HCT116 (cell line): ENCODE measurements at regions not wholly inside any gene's neighbourhood (a gene's known extent, or its start where the extent isn't known, plus 50 kb on each side); places are given as distances from the start of the nearest gene placed in this dataset.

Experiments
- ATAC-seq: fragments of 200-7000 bp; cut with Tn5 transposase; 2 replicates; pipeline ENCODE4 v1.9.1; 2020; ENCODE audit warnings: mild to moderate bottlenecking, moderate library complexity
- BruUV-seq: library from RNA; stranded (reverse); fragments of 400-500 nt; replicated peaks from 2 replicates; lab custom pipeline; 2021; lab: Mats Ljungman, UMichigan
- CTCF ChIA-PET: fragments of 300-600 bp; sonication (Branson Sonifier 250); formaldehyde crosslinking; loops from one replicate; lab custom pipeline; 2021; ENCODE audit warnings: antibody characterized with exemption; lab: Charles Lee
- POLR2A ChIA-PET: fragments of 300-600, 350-600 bp; sonication (Branson Sonifier 250); formaldehyde crosslinking; loops from one replicate; lab custom pipeline; 2021; ENCODE audit warnings: antibody characterized with exemption; lab: Charles Lee
- RAD21 ChIA-PET, 2 experiments: fragments of 300-600 bp; sonication (Branson Sonifier 250); formaldehyde crosslinking; loops; one replicate each; lab custom pipeline; 2023; ENCODE audit warnings: low total read pairs in 2 of 2; ENCODE audit not compliant: uncharacterized antibody in 2 of 2, unreplicated experiment in 2 of 2, low non-redundant PET in 1 of 2; lab: Charles Lee
- DNase-seq: peaks from one replicate; pipeline ENCODE4 v3.0.0-alpha.2; 2010; ENCODE audit warnings: low read depth, low spot score
- H2AFZ ChIP-seq: fragments of 200-600 bp; shearing (Covaris generic), sonication (generic); 2 replicates; pipeline ENCODE4 v1.6.1; 2017; ENCODE audit warnings: low read depth, mixed run types, mixed read lengths, antibody characterized with exemption, low read length; ENCODE audit not compliant: poor library complexity, severe bottlenecking
- H3K27ac ChIP-seq: 2 replicates; pipeline ENCODE4 v1.5.1; 2012; ENCODE audit warnings: low read depth, low read length
- H3K27me3 ChIP-seq: fragments of 200-600 bp; sonication (generic); 2 replicates; pipeline ENCODE4 v1.6.1; 2016; ENCODE audit warnings: mixed run types, low read length, mixed read lengths; ENCODE audit not compliant: insufficient read depth
- H3K36me3 ChIP-seq, 2 experiments: fragments of 200-500 bp in 1 of 2; fragments of 200-600 bp in 1 of 2; sonication (Bioruptor generic) in 1 of 2; sonication (generic) in 1 of 2; 2 replicates each; pipeline versions ENCODE4 v1.5.1 to v1.6.1; 2014 to 2016; ENCODE audit warnings: low read length in 2 of 2, inconsistent platforms in 1 of 2, mixed read lengths in 1 of 2, mixed run types in 1 of 2; ENCODE audit not compliant: insufficient read depth in 2 of 2, control insufficient read depth in 1 of 2
- H3K4me1 ChIP-seq, 2 experiments: fragments of 200-600 bp in 1 of 2; sonication (generic) in 1 of 2; 2 replicates each; pipeline versions ENCODE4 v1.5.1 to v1.6.1; 2012 to 2017; ENCODE audit warnings: low read length in 2 of 2, inconsistent platforms in 1 of 2, mild to moderate bottlenecking in 1 of 2, mixed read lengths in 1 of 2, mixed run types in 1 of 2, moderate library complexity in 1 of 2; ENCODE audit not compliant: insufficient read depth in 2 of 2, control insufficient read depth in 1 of 2
- H3K4me2 ChIP-seq: fragments of 200-600 bp; sonication (generic); 2 replicates; pipeline ENCODE4 v1.6.1; 2017; ENCODE audit warnings: mixed run types, low read length, mixed read lengths
- H3K4me3 ChIP-seq, 2 experiments: fragments of 200-600 bp in 1 of 2; sonication (generic) in 1 of 2; replicated peaks in 1 of 2; 2 replicates each; pipeline ENCODE4 v1.5.1; 2011 to 2016; ENCODE audit warnings: low read length in 2 of 2, control low read depth in 1 of 2, low read depth in 1 of 2, mild to moderate bottlenecking in 1 of 2, mixed read lengths in 1 of 2, mixed run types in 1 of 2
- H3K79me2 ChIP-seq: fragments of 200-600 bp; sonication (generic); 2 replicates; pipeline ENCODE4 v1.6.1; 2017; ENCODE audit warnings: mild to moderate bottlenecking, mixed run types, low read length, moderate library complexity, mixed read lengths; ENCODE audit not compliant: insufficient read depth
- H3K9ac ChIP-seq: fragments of 200-600 bp; sonication (generic); 2 replicates; pipeline ENCODE4 v1.6.1; 2016; ENCODE audit warnings: low read length, mixed read lengths
- H3K9me2 ChIP-seq: fragments of 200-600 bp; sonication (generic), shearing (Covaris generic); 2 replicates; pipeline ENCODE4 v1.6.1; 2017; ENCODE audit warnings: mixed run types, mild to moderate bottlenecking, moderate library complexity; ENCODE audit not compliant: insufficient read depth
- H3K9me3 ChIP-seq, 2 experiments: fragments of 200-500 bp in 1 of 2; fragments of 200-600 bp in 1 of 2; sonication (Bioruptor generic) in 1 of 2; sonication (generic) in 1 of 2; 2 replicates each; pipeline ENCODE4 v1.6.1; 2014 to 2017; ENCODE audit warnings: low read length in 2 of 2, mixed read lengths in 2 of 2, inconsistent platforms in 1 of 2, low read depth in 1 of 2, mild to moderate bottlenecking in 1 of 2, mixed run types in 1 of 2, moderate library complexity in 1 of 2; ENCODE audit not compliant: control insufficient read depth in 1 of 2, insufficient read depth in 1 of 2
- H4K20me1 ChIP-seq: fragments of 200-600 bp; sonication (generic), shearing (Covaris generic); 2 replicates; pipeline ENCODE4 v1.6.1; 2017; ENCODE audit warnings: mixed run types, mild to moderate bottlenecking, moderate library complexity; ENCODE audit not compliant: insufficient read depth
- CEBPB ChIP-seq: IDR thresholded peaks from 2 replicates; pipeline ENCODE4 v1.6.1; 2012; ENCODE audit warnings: low read depth
- EZH2phosphoT487 ChIP-seq: fragments of 200-600 bp; IDR thresholded peaks from 2 replicates; pipeline ENCODE4 v1.6.1; 2018; ENCODE audit warnings: antibody characterized with exemption, borderline replicate concordance
- FOSL1 ChIP-seq: IDR thresholded peaks from 2 replicates; pipeline ENCODE4 v1.6.1; 2012; ENCODE audit warnings: low read depth
- JUND ChIP-seq: IDR thresholded peaks from 2 replicates; pipeline ENCODE4 v1.6.1; 2012
- POLR2A ChIP-seq: IDR thresholded peaks from 2 replicates; pipeline ENCODE4 v1.7.0; 2011; ENCODE audit warnings: borderline replicate concordance; ENCODE audit not compliant: insufficient read depth, insufficient read length; ENCODE audit errors: extremely low read depth
- POLR2AphosphoS5 ChIP-seq: IDR thresholded peaks from 2 replicates; pipeline ENCODE4 v1.6.1; 2011; ENCODE audit warnings: mild to moderate bottlenecking, low read depth, low read length, moderate library complexity
- SP1 ChIP-seq: IDR thresholded peaks from 2 replicates; pipeline ENCODE4 v1.6.1; 2012; ENCODE audit warnings: low read depth
- ZFX ChIP-seq: fragments of 450-650 bp; IDR thresholded peaks from 2 replicates; pipeline ENCODE4 v1.6.1; 2017
- ZNF274 ChIP-seq: fragments of 200-500 bp; sonication (Bioruptor generic); IDR thresholded peaks from 2 replicates; pipeline ENCODE4 v1.6.1; 2014; ENCODE audit warnings: mild to moderate bottlenecking, low read depth, low read length, inconsistent platforms
- intact Hi-C: fragments of 100-400 bp; cut with micrococcal nuclease; formaldehyde crosslinking; loops from 2 replicates; pipeline ENCODE4 v1.10.0; 2022
- TF ChIP-seq, protein P1 (sequence below): IDR thresholded peaks from 2 replicates; pipeline ENCODE4 v1.6.1; 2012
- TF ChIP-seq, protein P2 (sequence below), 3 experiments: fragments of 200-600 bp in 1 of 3; sonication (generic) in 1 of 3; IDR thresholded peaks in 2 of 3; conservative IDR thresholded peaks in 1 of 3; 2 replicates each; pipeline ENCODE4 v1.5.1; 2012 to 2017; ENCODE audit warnings: low read depth in 2 of 3, low read length in 2 of 3, antibody characterized with exemption in 1 of 3, borderline replicate concordance in 1 of 3, control low read depth in 1 of 3, mild to moderate bottlenecking in 1 of 3, mixed read lengths in 1 of 3, mixed run types in 1 of 3, moderate library complexity in 1 of 3; ENCODE audit not compliant: insufficient read depth in 1 of 3
- TF ChIP-seq, protein P3 (sequence below): IDR thresholded peaks from 2 replicates; pipeline ENCODE4 v1.6.1; 2012; ENCODE audit warnings: low read depth
- TF ChIP-seq, protein P4 (sequence below): IDR thresholded peaks from 2 replicates; pipeline ENCODE4 v1.6.1; 2011; ENCODE audit warnings: mild to moderate bottlenecking, low read length, moderate library complexity; ENCODE audit not compliant: insufficient replicate concordance; ENCODE audit errors: extremely low read depth

DNA sequence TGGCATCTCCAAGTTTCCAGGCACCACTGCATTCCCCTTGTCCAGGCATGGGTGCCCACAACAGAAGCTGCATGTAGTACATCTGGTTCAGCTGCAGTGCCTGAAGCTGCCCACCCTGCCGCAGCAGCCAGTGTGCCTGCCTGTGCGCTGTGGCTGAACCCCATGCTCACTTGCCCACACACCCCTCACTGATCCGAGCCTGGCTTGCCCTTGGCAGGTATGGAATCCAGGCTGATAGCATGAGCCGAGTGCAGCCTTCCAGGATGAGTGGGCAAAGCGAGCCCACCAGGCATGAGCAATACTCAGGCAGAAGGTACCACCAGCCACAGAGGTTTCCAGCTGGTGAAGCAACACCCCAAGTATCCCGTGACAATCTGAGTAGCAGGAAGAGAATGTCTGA lies 280.3 kb upstream of the KLF12 start:
- ChIA-PET POLR2A (no interaction called here), CTCF (no interaction called here), RAD21 (no interaction called here)
- Histone ChIP-seq H3K4me3 (no peak overlapping the region), H3K9me2 (no peaks in the 10 kb centered on the region), H4K20me1 (no peaks in the 10 kb centered on the region), H3K9me3 (no peaks in the 10 kb centered on the region), H3K4me2 (no peak overlapping the region), H3K79me2 (no peaks in the 10 kb centered on the region), H3K4me1 (no peaks in the 10 kb centered on the region), H2AFZ (no peak overlapping the region), H3K36me3 (no peaks in the 10 kb centered on the region), H3K27ac (no peak overlapping the region), H3K27me3 (no peaks in the 10 kb centered on the region), H3K9ac (no peak overlapping the region)
- no peak for ATAC-seq
- TF ChIP-seq, protein P1, sequence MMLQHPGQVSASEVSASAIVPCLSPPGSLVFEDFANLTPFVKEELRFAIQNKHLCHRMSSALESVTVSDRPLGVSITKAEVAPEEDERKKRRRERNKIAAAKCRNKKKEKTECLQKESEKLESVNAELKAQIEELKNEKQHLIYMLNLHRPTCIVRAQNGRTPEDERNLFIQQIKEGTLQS = no peak
- TF ChIP-seq, protein P2, sequence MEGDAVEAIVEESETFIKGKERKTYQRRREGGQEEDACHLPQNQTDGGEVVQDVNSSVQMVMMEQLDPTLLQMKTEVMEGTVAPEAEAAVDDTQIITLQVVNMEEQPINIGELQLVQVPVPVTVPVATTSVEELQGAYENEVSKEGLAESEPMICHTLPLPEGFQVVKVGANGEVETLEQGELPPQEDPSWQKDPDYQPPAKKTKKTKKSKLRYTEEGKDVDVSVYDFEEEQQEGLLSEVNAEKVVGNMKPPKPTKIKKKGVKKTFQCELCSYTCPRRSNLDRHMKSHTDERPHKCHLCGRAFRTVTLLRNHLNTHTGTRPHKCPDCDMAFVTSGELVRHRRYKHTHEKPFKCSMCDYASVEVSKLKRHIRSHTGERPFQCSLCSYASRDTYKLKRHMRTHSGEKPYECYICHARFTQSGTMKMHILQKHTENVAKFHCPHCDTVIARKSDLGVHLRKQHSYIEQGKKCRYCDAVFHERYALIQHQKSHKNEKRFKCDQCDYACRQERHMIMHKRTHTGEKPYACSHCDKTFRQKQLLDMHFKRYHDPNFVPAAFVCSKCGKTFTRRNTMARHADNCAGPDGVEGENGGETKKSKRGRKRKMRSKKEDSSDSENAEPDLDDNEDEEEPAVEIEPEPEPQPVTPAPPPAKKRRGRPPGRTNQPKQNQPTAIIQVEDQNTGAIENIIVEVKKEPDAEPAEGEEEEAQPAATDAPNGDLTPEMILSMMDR (IDR thresholded peaks at IDR 0.05 in 2 of 3, conservative IDR thresholded peaks at IDR 0.05 in 1 of 3; ENCODE audit: borderline replicate concordance in 1 of 3, insufficient read depth in 1 of 3, low read depth in 2 of 3, low read length in 2 of 3) = no peak
- no peak for TF ChIP-seq POLR2AphosphoS5
- intact Hi-C loops = no loop called here
- no peak for DNase-seq
- BruUV-seq = no TSS peak

DNA sequence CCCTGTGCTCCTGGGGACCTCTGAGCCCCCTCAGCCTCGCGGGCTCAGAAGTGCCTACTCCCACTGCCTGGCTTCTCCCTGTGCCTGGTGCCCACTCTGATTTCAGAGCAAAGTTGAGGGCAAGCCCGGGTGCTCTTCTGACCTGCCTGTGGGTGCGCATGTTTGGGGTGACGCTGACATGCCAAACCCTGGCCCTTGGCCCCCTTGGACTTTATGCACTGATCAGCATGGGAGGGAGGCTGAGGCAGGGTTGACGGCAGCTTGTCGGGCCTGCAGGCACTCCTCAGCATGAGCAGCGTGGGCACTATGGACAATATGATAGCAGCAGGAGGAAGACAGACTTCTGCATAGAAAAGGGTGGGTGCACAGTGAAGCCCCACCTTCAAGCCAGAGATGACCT lies 279.3 kb upstream of the KLF12 start:
- H3K9ac ChIP-seq = no peak overlapping the region
- H3K4me3 ChIP-seq = no peak overlapping the region
- H3K4me2 ChIP-seq = no peak overlapping the region
- ChIA-PET POLR2A (no interaction called here), RAD21 (no interaction called here), CTCF (no interaction called here)
- no peaks in the 10 kb centered on the region for H3K9me3 ChIP-seq
- no peaks in the 10 kb centered on the region for H3K36me3 ChIP-seq
- H3K79me2 ChIP-seq = no peaks in the 10 kb centered on the region
- BruUV-seq = no TSS peak
- H3K4me1 ChIP-seq = no peaks in the 10 kb centered on the region
- H3K9me2 ChIP-seq = no peaks in the 10 kb centered on the region
- no peaks in the 10 kb centered on the region for H4K20me1 ChIP-seq
- H3K27me3 ChIP-seq = no peaks in the 10 kb centered on the region
- no peak for ATAC-seq
- no peak overlapping the region for H3K27ac ChIP-seq
- no peak overlapping the region for H2AFZ ChIP-seq
- intact Hi-C loops = no loop called here
- DNase-seq = no peak
- TF ChIP-seq POLR2AphosphoS5 = no peak
- TF ChIP-seq, protein P1 = no peak
- TF ChIP-seq, protein P3, sequence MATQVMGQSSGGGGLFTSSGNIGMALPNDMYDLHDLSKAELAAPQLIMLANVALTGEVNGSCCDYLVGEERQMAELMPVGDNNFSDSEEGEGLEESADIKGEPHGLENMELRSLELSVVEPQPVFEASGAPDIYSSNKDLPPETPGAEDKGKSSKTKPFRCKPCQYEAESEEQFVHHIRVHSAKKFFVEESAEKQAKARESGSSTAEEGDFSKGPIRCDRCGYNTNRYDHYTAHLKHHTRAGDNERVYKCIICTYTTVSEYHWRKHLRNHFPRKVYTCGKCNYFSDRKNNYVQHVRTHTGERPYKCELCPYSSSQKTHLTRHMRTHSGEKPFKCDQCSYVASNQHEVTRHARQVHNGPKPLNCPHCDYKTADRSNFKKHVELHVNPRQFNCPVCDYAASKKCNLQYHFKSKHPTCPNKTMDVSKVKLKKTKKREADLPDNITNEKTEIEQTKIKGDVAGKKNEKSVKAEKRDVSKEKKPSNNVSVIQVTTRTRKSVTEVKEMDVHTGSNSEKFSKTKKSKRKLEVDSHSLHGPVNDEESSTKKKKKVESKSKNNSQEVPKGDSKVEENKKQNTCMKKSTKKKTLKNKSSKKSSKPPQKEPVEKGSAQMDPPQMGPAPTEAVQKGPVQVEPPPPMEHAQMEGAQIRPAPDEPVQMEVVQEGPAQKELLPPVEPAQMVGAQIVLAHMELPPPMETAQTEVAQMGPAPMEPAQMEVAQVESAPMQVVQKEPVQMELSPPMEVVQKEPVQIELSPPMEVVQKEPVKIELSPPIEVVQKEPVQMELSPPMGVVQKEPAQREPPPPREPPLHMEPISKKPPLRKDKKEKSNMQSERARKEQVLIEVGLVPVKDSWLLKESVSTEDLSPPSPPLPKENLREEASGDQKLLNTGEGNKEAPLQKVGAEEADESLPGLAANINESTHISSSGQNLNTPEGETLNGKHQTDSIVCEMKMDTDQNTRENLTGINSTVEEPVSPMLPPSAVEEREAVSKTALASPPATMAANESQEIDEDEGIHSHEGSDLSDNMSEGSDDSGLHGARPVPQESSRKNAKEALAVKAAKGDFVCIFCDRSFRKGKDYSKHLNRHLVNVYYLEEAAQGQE = no peak
- TF ChIP-seq CEBPB = no peak
- TF ChIP-seq, protein P4, sequence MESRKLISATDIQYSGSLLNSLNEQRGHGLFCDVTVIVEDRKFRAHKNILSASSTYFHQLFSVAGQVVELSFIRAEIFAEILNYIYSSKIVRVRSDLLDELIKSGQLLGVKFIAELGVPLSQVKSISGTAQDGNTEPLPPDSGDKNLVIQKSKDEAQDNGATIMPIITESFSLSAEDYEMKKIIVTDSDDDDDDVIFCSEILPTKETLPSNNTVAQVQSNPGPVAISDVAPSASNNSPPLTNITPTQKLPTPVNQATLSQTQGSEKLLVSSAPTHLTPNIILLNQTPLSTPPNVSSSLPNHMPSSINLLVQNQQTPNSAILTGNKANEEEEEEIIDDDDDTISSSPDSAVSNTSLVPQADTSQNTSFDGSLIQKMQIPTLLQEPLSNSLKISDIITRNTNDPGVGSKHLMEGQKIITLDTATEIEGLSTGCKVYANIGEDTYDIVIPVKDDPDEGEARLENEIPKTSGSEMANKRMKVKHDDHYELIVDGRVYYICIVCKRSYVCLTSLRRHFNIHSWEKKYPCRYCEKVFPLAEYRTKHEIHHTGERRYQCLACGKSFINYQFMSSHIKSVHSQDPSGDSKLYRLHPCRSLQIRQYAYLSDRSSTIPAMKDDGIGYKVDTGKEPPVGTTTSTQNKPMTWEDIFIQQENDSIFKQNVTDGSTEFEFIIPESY = no peak
- TF ChIP-seq SP1 = no peak
- TF ChIP-seq POLR2A = no peak
- TF ChIP-seq JUND = no peak
- no peak for TF ChIP-seq FOSL1
- TF ChIP-seq EZH2phosphoT487 = no peak
- no peak for TF ChIP-seq ZFX
- no peak for TF ChIP-seq ZNF274
